ENCODE measurements at regions not wholly inside any gene's neighbourhood (a gene's known extent, or its start where the extent isn't known, plus 50 kb on each side); places are given as distances from the start of the nearest gene placed in this dataset.

GRCh38 chr5:15080219-15080618 is 208.6 kb upstream of the ANKH start:
- WGBS, 4 donors, result 25 to 32% (median 28%) methylated on average over 1 of the region's 1 CpG
- no peaks in the 10 kb centered on the region for H3K4me1 ChIP-seq (replicated peaks in 1 of 2)
- intact Hi-C loops (cut with DNase I), result no loop called here
- no peaks in the 10 kb centered on the region for H3K36me3 ChIP-seq (replicated peaks in 1 of 2)
- H3K27ac ChIP-seq, result no peak overlapping the region
- TF ChIP-seq POLR2A (IDR thresholded peaks at IDR 0.05), result no peak
- DNase-seq, result no peak
- no peaks in the 10 kb centered on the region for H3K9me3 ChIP-seq (replicated peaks in 1 of 3)
- no peak overlapping the region for H3K4me3 ChIP-seq
- H3K27me3 ChIP-seq, result no peaks in the 10 kb centered on the region

DNA sequence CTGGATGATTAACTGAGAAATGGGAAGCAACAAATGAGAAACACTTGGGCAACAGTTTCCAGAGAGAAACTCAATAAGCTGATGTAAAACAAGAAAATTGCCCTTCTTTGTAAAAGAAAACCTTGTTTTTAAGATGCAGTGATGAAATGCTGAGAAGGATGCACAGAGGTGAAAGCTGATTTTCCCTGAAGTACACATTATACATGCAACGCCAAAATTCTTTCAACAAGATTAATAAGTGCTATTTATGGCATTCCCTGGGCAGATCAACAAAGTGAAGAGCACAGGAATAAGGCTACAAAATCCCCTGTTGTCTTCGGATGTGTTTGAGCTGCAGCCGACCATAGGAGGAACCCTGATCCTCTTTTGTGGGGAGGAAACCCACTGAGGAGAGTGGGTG is 208.0 kb upstream of the ANKH start:
- H3K4me3 ChIP-seq, result no peak overlapping the region
- no peak for DNase-seq
- H3K4me1 ChIP-seq (replicated peaks in 1 of 2), result no peaks in the 10 kb centered on the region
- no peaks in the 10 kb centered on the region for H3K36me3 ChIP-seq (replicated peaks in 1 of 2)
- TF ChIP-seq POLR2A (IDR thresholded peaks at IDR 0.05), result no peak
- TF ChIP-seq, protein P1, sequence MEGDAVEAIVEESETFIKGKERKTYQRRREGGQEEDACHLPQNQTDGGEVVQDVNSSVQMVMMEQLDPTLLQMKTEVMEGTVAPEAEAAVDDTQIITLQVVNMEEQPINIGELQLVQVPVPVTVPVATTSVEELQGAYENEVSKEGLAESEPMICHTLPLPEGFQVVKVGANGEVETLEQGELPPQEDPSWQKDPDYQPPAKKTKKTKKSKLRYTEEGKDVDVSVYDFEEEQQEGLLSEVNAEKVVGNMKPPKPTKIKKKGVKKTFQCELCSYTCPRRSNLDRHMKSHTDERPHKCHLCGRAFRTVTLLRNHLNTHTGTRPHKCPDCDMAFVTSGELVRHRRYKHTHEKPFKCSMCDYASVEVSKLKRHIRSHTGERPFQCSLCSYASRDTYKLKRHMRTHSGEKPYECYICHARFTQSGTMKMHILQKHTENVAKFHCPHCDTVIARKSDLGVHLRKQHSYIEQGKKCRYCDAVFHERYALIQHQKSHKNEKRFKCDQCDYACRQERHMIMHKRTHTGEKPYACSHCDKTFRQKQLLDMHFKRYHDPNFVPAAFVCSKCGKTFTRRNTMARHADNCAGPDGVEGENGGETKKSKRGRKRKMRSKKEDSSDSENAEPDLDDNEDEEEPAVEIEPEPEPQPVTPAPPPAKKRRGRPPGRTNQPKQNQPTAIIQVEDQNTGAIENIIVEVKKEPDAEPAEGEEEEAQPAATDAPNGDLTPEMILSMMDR (IDR thresholded peaks at IDR 0.05), result no peak
- no peaks in the 10 kb centered on the region for H3K27me3 ChIP-seq
- H3K9me3 ChIP-seq (replicated peaks in 1 of 3), result no peaks in the 10 kb centered on the region
- intact Hi-C loops (cut with DNase I), result no loop called here
- no peak overlapping the region for H3K27ac ChIP-seq
- WGBS, 4 donors, result 59 to 70% (median 64%) methylated on average over 3 of the region's 3 CpGs

DNA sequence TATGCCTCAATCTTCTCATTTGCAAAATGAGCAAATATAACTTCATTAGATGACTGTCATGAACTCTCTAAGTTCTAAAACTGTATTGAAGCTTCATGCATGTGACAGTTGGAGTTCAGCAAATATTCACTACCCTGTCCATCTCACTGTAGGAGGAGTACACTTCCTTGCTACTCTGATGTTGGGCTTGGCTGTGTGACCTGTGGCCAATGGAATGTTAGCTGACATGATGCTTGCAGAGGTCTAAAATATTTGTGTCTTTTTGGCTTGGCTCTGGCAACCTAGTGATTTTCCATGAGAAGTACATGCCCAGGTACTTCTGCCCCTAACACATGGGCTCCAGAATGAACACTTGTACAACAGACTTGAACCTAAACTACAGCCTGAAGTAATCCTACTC is 203.1 kb upstream of the ANKH start:
- Histone ChIP-seq H3K36me3 (replicated peaks in 1 of 2) (no peaks in the 10 kb centered on the region), H3K27ac (no peak overlapping the region), H3K27me3 (no peaks in the 10 kb centered on the region), H3K9me3 (replicated peaks in 1 of 3) (no peaks in the 10 kb centered on the region), H3K4me3 (no peak overlapping the region), H3K4me1 (replicated peaks in 1 of 2) (no peaks in the 10 kb centered on the region)
- no peak for TF ChIP-seq POLR2A (IDR thresholded peaks at IDR 0.05)
- TF ChIP-seq, protein P1 (IDR thresholded peaks at IDR 0.05), result no peak
- intact Hi-C loops (cut with DNase I), result no loop called here
- no peak for DNase-seq

DNA sequence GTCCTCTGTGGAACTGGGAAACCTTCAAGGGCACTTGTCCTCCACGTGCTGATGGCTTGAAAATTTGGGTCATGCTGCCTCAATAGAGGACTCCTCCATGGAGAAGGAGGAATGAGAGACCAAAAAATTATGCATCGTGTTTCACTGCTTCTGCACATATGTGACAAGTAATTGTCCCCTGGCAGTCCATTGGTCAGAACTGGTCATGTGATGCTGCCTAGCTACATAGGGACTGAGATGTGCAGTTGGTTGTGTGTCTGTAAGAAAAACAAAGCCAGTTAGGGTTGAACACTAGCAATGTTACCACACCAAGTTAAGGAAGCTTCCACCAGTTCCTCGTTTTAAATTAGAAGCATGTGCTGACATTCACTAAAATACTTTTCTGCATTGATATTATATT is 201.9 kb upstream of the ANKH start:
- H3K4me1 ChIP-seq (replicated peaks in 1 of 2), result no peaks in the 10 kb centered on the region
- H3K9me3 ChIP-seq (replicated peaks in 1 of 3), result no peaks in the 10 kb centered on the region
- intact Hi-C loops (cut with DNase I), result no loop called here
- TF ChIP-seq POLR2A (IDR thresholded peaks at IDR 0.05), result no peak
- TF ChIP-seq, protein P1 (IDR thresholded peaks at IDR 0.05), result no peak
- H3K4me3 ChIP-seq, result no peak overlapping the region
- WGBS, 4 donors, result 62 to 65% (median 63%) methylated on average over 3 of the region's 3 CpGs
- no peak for DNase-seq
- H3K27me3 ChIP-seq, result no peaks in the 10 kb centered on the region
- H3K27ac ChIP-seq, result no peak overlapping the region
- H3K36me3 ChIP-seq (replicated peaks in 1 of 2), result no peaks in the 10 kb centered on the region

GRCh38 chr5:15070907-15071306 is 199.3 kb upstream of the ANKH start:
- Histone ChIP-seq H3K36me3 (replicated peaks in 1 of 2) (no peaks in the 10 kb centered on the region), H3K4me1 (replicated peaks in 1 of 2) (no peaks in the 10 kb centered on the region), H3K27ac (no peak overlapping the region), H3K27me3 (no peaks in the 10 kb centered on the region), H3K4me3 (no peak overlapping the region), H3K9me3 (replicated peaks in 1 of 3) (no peaks in the 10 kb centered on the region)
- TF ChIP-seq, protein P1 (IDR thresholded peaks at IDR 0.05), result no peak
- TF ChIP-seq POLR2A (IDR thresholded peaks at IDR 0.05), result no peak
- WGBS, 4 donors, result 81 to 87% (median 82%) methylated on average over 6 of the region's 6 CpGs
- intact Hi-C loops (cut with DNase I), result no loop called here
- DNase-seq, result no peak
